ENCODE measurements at regions not wholly inside any gene's neighbourhood (a gene's known extent, or its start where the extent isn't known, plus 50 kb on each side); places are given as distances from the start of the nearest gene placed in this dataset.

DNA sequence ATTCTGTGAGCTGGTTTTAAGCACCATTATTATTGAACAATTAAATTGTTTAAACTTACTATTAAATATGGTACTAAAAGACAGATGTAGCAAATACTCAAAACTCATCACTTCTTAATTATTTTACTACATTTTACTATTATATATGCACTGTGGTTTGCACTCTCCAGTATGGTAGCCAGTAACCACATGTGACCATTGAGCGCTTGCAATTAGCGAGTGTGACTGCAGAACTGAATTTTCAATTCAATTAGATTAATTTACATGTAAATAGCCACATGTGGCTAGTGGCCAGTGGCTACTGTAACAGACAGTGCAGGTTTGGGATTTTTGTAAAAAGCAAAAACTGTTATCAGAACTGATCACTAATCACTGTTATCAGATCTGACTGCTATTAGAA is 208.2 kb upstream of the SOX21 start:
- H3T11ph ChIP-seq (ENCODE audit: low read length), result no peak overlapping the region
- H3K18ac ChIP-seq (ENCODE audit: insufficient read length, low read depth, low read length), result no peak overlapping the region
- WGBS (ENCODE audit: extremely low coverage, insufficient read length, low lambda C conversion rate), result no CpG with 5 or more reads among the region's 2 CpGs
- no peak overlapping the region for H3K27ac ChIP-seq (ENCODE audit: insufficient read length, low read depth, low read length)
- no peaks in the 10 kb centered on the region for H3K79me2 ChIP-seq (ENCODE audit: insufficient read depth, low read length)
- Mint-ChIP-seq H3K4me3 (no peak overlapping the region), H3K36me3 (ENCODE audit: insufficient read depth in 1 of 3, low read depth in 3 of 3) (no peaks in the 10 kb centered on the region), H3K4me1 (peaks cover 27 to 28% of the 10 kb centered on the region in 2 experiments), H3K27me3 (ENCODE audit: low read depth) (no peaks in the 10 kb centered on the region), H3K27ac (0 out of 7 replicates have a peak overlapping the region, but pooled peaks of 1 of the 3 experiments have one; percentile 18), H3K9me3 (no peaks in the 10 kb centered on the region)
- H2BK5ac ChIP-seq (ENCODE audit: insufficient read length, low read length), result no peak overlapping the region
- no peak overlapping the region for H4K5ac ChIP-seq (ENCODE audit: insufficient read length, low read depth, low read length)
- no peak overlapping the region for H2BK12ac ChIP-seq (ENCODE audit: insufficient read length, low read depth, low read length)
- DNase-seq, result no peak
- no peak overlapping the region for H3K14ac ChIP-seq (ENCODE audit: insufficient read depth, low read length)
- no peak overlapping the region for H3K4me2 ChIP-seq (ENCODE audit: insufficient read depth, insufficient read length, low read length)
- no peak overlapping the region for H3K4ac ChIP-seq (ENCODE audit: low read depth, low read length)
- TF ChIP-seq, protein P1, sequence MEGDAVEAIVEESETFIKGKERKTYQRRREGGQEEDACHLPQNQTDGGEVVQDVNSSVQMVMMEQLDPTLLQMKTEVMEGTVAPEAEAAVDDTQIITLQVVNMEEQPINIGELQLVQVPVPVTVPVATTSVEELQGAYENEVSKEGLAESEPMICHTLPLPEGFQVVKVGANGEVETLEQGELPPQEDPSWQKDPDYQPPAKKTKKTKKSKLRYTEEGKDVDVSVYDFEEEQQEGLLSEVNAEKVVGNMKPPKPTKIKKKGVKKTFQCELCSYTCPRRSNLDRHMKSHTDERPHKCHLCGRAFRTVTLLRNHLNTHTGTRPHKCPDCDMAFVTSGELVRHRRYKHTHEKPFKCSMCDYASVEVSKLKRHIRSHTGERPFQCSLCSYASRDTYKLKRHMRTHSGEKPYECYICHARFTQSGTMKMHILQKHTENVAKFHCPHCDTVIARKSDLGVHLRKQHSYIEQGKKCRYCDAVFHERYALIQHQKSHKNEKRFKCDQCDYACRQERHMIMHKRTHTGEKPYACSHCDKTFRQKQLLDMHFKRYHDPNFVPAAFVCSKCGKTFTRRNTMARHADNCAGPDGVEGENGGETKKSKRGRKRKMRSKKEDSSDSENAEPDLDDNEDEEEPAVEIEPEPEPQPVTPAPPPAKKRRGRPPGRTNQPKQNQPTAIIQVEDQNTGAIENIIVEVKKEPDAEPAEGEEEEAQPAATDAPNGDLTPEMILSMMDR (conservative IDR thresholded peaks at IDR 0.05), result no peak
- no peak overlapping the region for H4K8ac ChIP-seq (replicated peaks; ENCODE audit: insufficient read length, low read depth, low read length)
- H2BK20ac ChIP-seq (ENCODE audit: low read depth, low read length, poor library complexity, severe bottlenecking), result no peak overlapping the region
- H3K4me1 ChIP-seq (ENCODE audit: insufficient read depth, low read length), result peaks cover 6% of the 10 kb centered on the region; the same call in 1 of the 2 replicates
- no peaks in the 10 kb centered on the region for H3K79me1 ChIP-seq (ENCODE audit: insufficient read depth, low read depth, low read length, poor library complexity, severe bottlenecking)
- H4K20me1 ChIP-seq (ENCODE audit: control insufficient read depth, insufficient read depth, insufficient read length), result no peaks in the 10 kb centered on the region
- no peaks in the 10 kb centered on the region for H3K27me3 ChIP-seq (ENCODE audit: insufficient read depth, low read length)
- no peak overlapping the region for H2BK120ac ChIP-seq (ENCODE audit: low read depth, low read length, poor library complexity, severe bottlenecking)
- no peak overlapping the region for H3K56ac ChIP-seq (ENCODE audit: insufficient read length, low read depth, low read length)
- no peak overlapping the region for H2AK5ac ChIP-seq (ENCODE audit: insufficient read length, low read length)
- H2AFZ ChIP-seq (ENCODE audit: low read length), result no peak overlapping the region
- no peaks in the 10 kb centered on the region for H3K9me3 ChIP-seq (ENCODE audit: control insufficient read depth, low read depth, low read length)
- no peak overlapping the region for H2BK15ac ChIP-seq (ENCODE audit: low read depth, low read length)
- no peak overlapping the region for H4K91ac ChIP-seq (ENCODE audit: insufficient read length, low read depth, low read length)
- H3K23me2 ChIP-seq (ENCODE audit: insufficient read length, low read depth, low read length, poor library complexity, severe bottlenecking), result no peaks in the 10 kb centered on the region
- no peak overlapping the region for H3K23ac ChIP-seq (ENCODE audit: insufficient read length, low read depth, low read length)
- no peak overlapping the region for H3K9ac ChIP-seq (ENCODE audit: extremely low read depth, insufficient read length, low read length)

Data from H9 (cell line).